ENCODE measurements at regions not wholly inside any gene's neighbourhood (a gene's known extent, or its start where the extent isn't known, plus 50 kb on each side); places are given as distances from the start of the nearest gene placed in this dataset.
"Not testable (repeated sequence)": the region's sequence is repeated elsewhere in the genome, so short reads cannot be mapped to it uniquely, and the experiment has no call there.

- Histone ChIP-seq H3K27me3 (ENCODE audit: control insufficient read depth in 1 of 2, insufficient read depth in 2 of 2, low read length in 2 of 2) (no peaks in the 10 kb centered on the region), H3K36me3 (ENCODE audit: control insufficient read depth in 1 of 2, insufficient read depth in 2 of 2, low read length in 2 of 2) (no peaks in the 10 kb centered on the region), H3K4me1 (ENCODE audit: control insufficient read depth in 1 of 2, insufficient read depth in 2 of 2, low read length in 2 of 2) (no peaks in the 10 kb centered on the region), H3K4me3 (ENCODE audit: low read depth in 1 of 2, low read length in 2 of 2) (no peak overlapping the region), H3K27ac (ENCODE audit: low read depth, low read length) (no peak overlapping the region), H3K9ac (ENCODE audit: low read depth in 1 of 2, low read length in 2 of 2) (no peak overlapping the region), H3K9me3 (ENCODE audit: control insufficient read depth in 1 of 2, low read length in 2 of 2) (peaks cover 0 to 2% of the 10 kb centered on the region in 2 donors)
These were observed 1758.1 kb upstream of the SEL1L start for GRCh38 chr14:83291714-83292113.

GRCh38 chr14:83294941-83295340, 1761.3 kb upstream of the SEL1L start:
- Histone ChIP-seq H3K4me3 (ENCODE audit: low read depth in 1 of 2, low read length in 2 of 2) (no peak overlapping the region), H3K27me3 (ENCODE audit: control insufficient read depth in 1 of 2, insufficient read depth in 2 of 2, low read length in 2 of 2) (no peaks in the 10 kb centered on the region), H3K4me1 (ENCODE audit: control insufficient read depth in 1 of 2, insufficient read depth in 2 of 2, low read length in 2 of 2) (no peaks in the 10 kb centered on the region), H3K36me3 (ENCODE audit: control insufficient read depth in 1 of 2, insufficient read depth in 2 of 2, low read length in 2 of 2) (no peaks in the 10 kb centered on the region), H3K9ac (ENCODE audit: low read depth in 1 of 2, low read length in 2 of 2) (no peak overlapping the region), H3K9me3 (ENCODE audit: control insufficient read depth in 1 of 2, low read length in 2 of 2) (peaks cover 0 to 2% of the 10 kb centered on the region in 2 donors), H3K27ac (ENCODE audit: low read depth, low read length) (no peak overlapping the region)

DNA sequence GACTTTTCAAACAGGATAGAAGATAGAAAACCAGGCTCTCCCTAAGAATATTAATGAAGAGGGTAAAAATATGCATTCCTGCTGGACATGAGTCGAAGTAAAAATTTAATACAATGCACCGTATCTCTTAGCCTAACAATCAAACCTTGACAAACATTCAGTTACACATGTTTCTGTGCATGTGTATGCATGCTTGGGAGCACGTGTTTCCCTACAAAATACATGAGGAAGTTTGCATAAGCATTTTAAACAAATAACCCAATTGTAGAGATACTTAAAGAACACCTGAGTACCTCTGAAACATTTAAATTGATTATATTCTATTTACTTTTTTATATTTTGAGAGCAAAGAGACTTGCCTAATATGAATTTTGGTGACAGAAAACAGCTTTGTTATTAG, 1763.7 kb upstream of the SEL1L start:
- peaks cover 0 to 2% of the 10 kb centered on the region in 2 donors for H3K9me3 ChIP-seq (ENCODE audit: control insufficient read depth in 1 of 2, low read length in 2 of 2)
- H3K36me3 ChIP-seq (ENCODE audit: control insufficient read depth in 1 of 2, insufficient read depth in 2 of 2, low read length in 2 of 2), result no peaks in the 10 kb centered on the region
- no peaks in the 10 kb centered on the region for H3K4me1 ChIP-seq (ENCODE audit: control insufficient read depth in 1 of 2, insufficient read depth in 2 of 2, low read length in 2 of 2)
- no peak overlapping the region for H3K9ac ChIP-seq (ENCODE audit: low read depth in 1 of 2, low read length in 2 of 2)
- no peaks in the 10 kb centered on the region for H3K27me3 ChIP-seq (ENCODE audit: control insufficient read depth in 1 of 2, insufficient read depth in 2 of 2, low read length in 2 of 2)
- no peak overlapping the region for H3K27ac ChIP-seq (ENCODE audit: low read depth, low read length)
- H3K4me3 ChIP-seq (ENCODE audit: low read depth in 1 of 2, low read length in 2 of 2), result no peak overlapping the region

- not testable (repeated sequence) for H3K27me3 ChIP-seq (ENCODE audit: control insufficient read depth in 1 of 2, insufficient read depth in 2 of 2, low read length in 2 of 2); H3K27ac ChIP-seq (ENCODE audit: low read depth, low read length); H3K4me1 ChIP-seq (ENCODE audit: control insufficient read depth in 1 of 2, insufficient read depth in 2 of 2, low read length in 2 of 2); H3K36me3 ChIP-seq (ENCODE audit: control insufficient read depth in 1 of 2, insufficient read depth in 2 of 2, low read length in 2 of 2); H3K4me3 ChIP-seq (ENCODE audit: low read depth in 1 of 2, low read length in 2 of 2); H3K9ac ChIP-seq (ENCODE audit: low read depth in 1 of 2, low read length in 2 of 2); H3K9me3 ChIP-seq (ENCODE audit: control insufficient read depth in 1 of 2, low read length in 2 of 2)
These were observed 1764.4 kb upstream of the SEL1L start for GRCh38 chr14:83298016-83298415.

DNA sequence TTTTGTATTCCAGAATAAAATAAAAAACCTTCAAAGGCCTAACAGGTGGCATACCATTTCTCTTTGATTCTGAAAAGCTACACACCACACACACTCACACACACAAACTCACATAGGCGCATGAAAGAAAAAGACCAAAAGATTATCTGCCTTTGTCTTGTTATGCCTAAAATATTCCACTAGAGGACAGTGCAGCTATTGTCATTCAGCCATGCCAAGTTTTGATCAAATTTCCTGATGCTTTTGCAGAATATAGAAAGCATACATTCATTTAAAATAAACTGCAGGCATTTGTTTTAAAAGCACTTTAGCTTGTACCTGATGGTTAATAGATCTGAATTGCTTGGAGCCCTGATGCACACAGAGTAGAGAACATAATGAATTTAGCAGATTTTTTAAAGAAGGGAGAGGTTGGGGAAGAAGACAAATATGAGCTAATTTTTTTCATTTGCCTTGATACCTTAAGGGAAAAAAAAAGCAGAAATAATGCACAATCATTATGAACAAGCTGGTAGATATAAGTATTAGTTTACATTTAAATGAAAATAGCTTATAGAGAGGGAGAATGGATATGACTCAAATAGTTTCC, 1766.9 kb upstream of the SEL1L start:
- no peak overlapping the region for H3K9ac ChIP-seq (ENCODE audit: low read depth in 1 of 2, low read length in 2 of 2)
- no peak overlapping the region for H3K4me3 ChIP-seq (ENCODE audit: low read depth in 1 of 2, low read length in 2 of 2)
- H3K36me3 ChIP-seq (ENCODE audit: control insufficient read depth in 1 of 2, insufficient read depth in 2 of 2, low read length in 2 of 2), result no peaks in the 10 kb centered on the region
- H3K27ac ChIP-seq (ENCODE audit: low read depth, low read length), result no peak overlapping the region
- H3K27me3 ChIP-seq (ENCODE audit: control insufficient read depth in 1 of 2, insufficient read depth in 2 of 2, low read length in 2 of 2), result no peaks in the 10 kb centered on the region
- H3K4me1 ChIP-seq (ENCODE audit: control insufficient read depth in 1 of 2, insufficient read depth in 2 of 2, low read length in 2 of 2), result no peaks in the 10 kb centered on the region
- peaks cover 0 to 2% of the 10 kb centered on the region in 2 donors for H3K9me3 ChIP-seq (ENCODE audit: control insufficient read depth in 1 of 2, low read length in 2 of 2)

DNA sequence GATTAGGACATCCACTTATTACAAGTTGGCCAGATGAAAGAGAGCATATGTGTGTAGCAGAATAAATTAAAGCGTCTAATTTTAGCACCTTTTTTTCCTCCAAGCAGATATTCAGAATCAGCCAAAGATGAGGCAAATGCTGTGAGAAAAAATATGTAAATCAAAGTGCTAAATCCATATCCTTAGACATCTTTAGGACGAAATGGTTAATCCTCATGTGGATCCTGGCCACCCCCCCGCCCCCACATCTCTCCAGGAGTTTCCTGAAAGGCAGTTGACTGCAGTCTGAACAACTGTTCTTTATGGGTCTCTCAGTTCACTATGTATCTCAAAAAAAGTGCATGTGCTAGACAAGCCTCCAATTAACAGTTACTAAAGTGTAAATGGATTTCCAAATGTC, 1768.1 kb upstream of the SEL1L start:
- Histone ChIP-seq H3K9ac (ENCODE audit: low read depth in 1 of 2, low read length in 2 of 2) (no peak overlapping the region), H3K27ac (ENCODE audit: low read depth, low read length) (no peak overlapping the region), H3K36me3 (ENCODE audit: control insufficient read depth in 1 of 2, insufficient read depth in 2 of 2, low read length in 2 of 2) (no peaks in the 10 kb centered on the region), H3K4me3 (ENCODE audit: low read depth in 1 of 2, low read length in 2 of 2) (no peak overlapping the region), H3K4me1 (ENCODE audit: control insufficient read depth in 1 of 2, insufficient read depth in 2 of 2, low read length in 2 of 2) (no peaks in the 10 kb centered on the region), H3K9me3 (ENCODE audit: control insufficient read depth in 1 of 2, low read length in 2 of 2) (no peaks in the 10 kb centered on the region), H3K27me3 (ENCODE audit: control insufficient read depth in 1 of 2, insufficient read depth in 2 of 2, low read length in 2 of 2) (no peaks in the 10 kb centered on the region)

- H3K27me3 ChIP-seq (ENCODE audit: control insufficient read depth in 1 of 2, insufficient read depth in 2 of 2, low read length in 2 of 2), result no peaks in the 10 kb centered on the region
- H3K36me3 ChIP-seq (ENCODE audit: control insufficient read depth in 1 of 2, insufficient read depth in 2 of 2, low read length in 2 of 2), result no peaks in the 10 kb centered on the region
- no peak overlapping the region for H3K9ac ChIP-seq (ENCODE audit: low read depth in 1 of 2, low read length in 2 of 2)
- peaks cover 6 to 7% of the 10 kb centered on the region in 2 donors for H3K9me3 ChIP-seq (ENCODE audit: control insufficient read depth in 1 of 2, low read length in 2 of 2)
- no peak overlapping the region for H3K4me3 ChIP-seq (ENCODE audit: low read depth in 1 of 2, low read length in 2 of 2)
- no peaks in the 10 kb centered on the region for H3K4me1 ChIP-seq (ENCODE audit: control insufficient read depth in 1 of 2, insufficient read depth in 2 of 2, low read length in 2 of 2)
- no peak overlapping the region for H3K27ac ChIP-seq (ENCODE audit: low read depth, low read length)
These were observed 1775.6 kb upstream of the SEL1L start for GRCh38 chr14:83309211-83309610.

DNA sequence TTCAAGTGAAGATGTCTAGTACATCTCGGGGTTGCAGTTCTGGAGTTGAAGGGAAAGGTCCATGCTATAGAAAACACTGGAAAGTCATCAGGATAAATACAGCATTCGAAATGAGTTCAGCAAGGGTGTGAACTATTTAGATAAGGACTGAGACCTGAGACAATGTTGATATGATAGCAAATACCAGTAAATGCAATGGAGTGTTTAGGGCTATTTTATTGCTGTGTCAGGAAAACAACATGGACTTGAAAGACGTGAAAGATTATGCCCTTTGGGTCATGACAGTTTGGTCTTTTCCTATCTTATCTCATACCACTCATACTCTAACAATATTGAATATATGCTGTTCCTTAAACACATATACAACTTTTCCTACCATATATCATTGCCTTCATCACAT, 1776.2 kb upstream of the SEL1L start:
- no peak overlapping the region for H3K27ac ChIP-seq (ENCODE audit: low read depth, low read length)
- H3K36me3 ChIP-seq (ENCODE audit: control insufficient read depth in 1 of 2, insufficient read depth in 2 of 2, low read length in 2 of 2), result no peaks in the 10 kb centered on the region
- H3K4me1 ChIP-seq (ENCODE audit: control insufficient read depth in 1 of 2, insufficient read depth in 2 of 2, low read length in 2 of 2), result no peaks in the 10 kb centered on the region
- H3K27me3 ChIP-seq (ENCODE audit: control insufficient read depth in 1 of 2, insufficient read depth in 2 of 2, low read length in 2 of 2), result no peaks in the 10 kb centered on the region
- H3K9me3 ChIP-seq (ENCODE audit: control insufficient read depth in 1 of 2, low read length in 2 of 2), result peaks cover 6 to 7% of the 10 kb centered on the region in 2 donors
- H3K4me3 ChIP-seq (ENCODE audit: low read depth in 1 of 2, low read length in 2 of 2), result no peak overlapping the region
- H3K9ac ChIP-seq (ENCODE audit: low read depth in 1 of 2, low read length in 2 of 2), result no peak overlapping the region

- H3K9me3 ChIP-seq (ENCODE audit: control insufficient read depth in 1 of 2, low read length in 2 of 2), result peaks cover 6 to 7% of the 10 kb centered on the region in 2 donors
- no peak overlapping the region for H3K27ac ChIP-seq (ENCODE audit: low read depth, low read length)
- no peaks in the 10 kb centered on the region for H3K4me1 ChIP-seq (ENCODE audit: control insufficient read depth in 1 of 2, insufficient read depth in 2 of 2, low read length in 2 of 2)
- no peaks in the 10 kb centered on the region for H3K27me3 ChIP-seq (ENCODE audit: control insufficient read depth in 1 of 2, insufficient read depth in 2 of 2, low read length in 2 of 2)
- no peak overlapping the region for H3K4me3 ChIP-seq (ENCODE audit: low read depth in 1 of 2, low read length in 2 of 2)
- H3K36me3 ChIP-seq (ENCODE audit: control insufficient read depth in 1 of 2, insufficient read depth in 2 of 2, low read length in 2 of 2), result no peaks in the 10 kb centered on the region
- H3K9ac ChIP-seq (ENCODE audit: low read depth in 1 of 2, low read length in 2 of 2), result no peak overlapping the region
These were observed 1778.9 kb upstream of the SEL1L start for GRCh38 chr14:83312511-83312910.

GRCh38 chr14:83314764-83315163, 1781.1 kb upstream of the SEL1L start:
- H3K27ac ChIP-seq (ENCODE audit: low read depth, low read length), result no peak overlapping the region
- no peaks in the 10 kb centered on the region for H3K9me3 ChIP-seq (ENCODE audit: control insufficient read depth in 1 of 2, low read length in 2 of 2)
- no peaks in the 10 kb centered on the region for H3K27me3 ChIP-seq (ENCODE audit: control insufficient read depth in 1 of 2, insufficient read depth in 2 of 2, low read length in 2 of 2)
- H3K4me3 ChIP-seq (ENCODE audit: low read depth in 1 of 2, low read length in 2 of 2), result no peak overlapping the region
- no peak overlapping the region for H3K9ac ChIP-seq (ENCODE audit: low read depth in 1 of 2, low read length in 2 of 2)
- H3K4me1 ChIP-seq (ENCODE audit: control insufficient read depth in 1 of 2, insufficient read depth in 2 of 2, low read length in 2 of 2), result no peaks in the 10 kb centered on the region
- no peaks in the 10 kb centered on the region for H3K36me3 ChIP-seq (ENCODE audit: control insufficient read depth in 1 of 2, insufficient read depth in 2 of 2, low read length in 2 of 2)

- Histone ChIP-seq H3K27me3 (ENCODE audit: control insufficient read depth in 1 of 2, insufficient read depth in 2 of 2, low read length in 2 of 2) (no peaks in the 10 kb centered on the region), H3K4me3 (ENCODE audit: low read depth in 1 of 2, low read length in 2 of 2) (no peak overlapping the region), H3K27ac (ENCODE audit: low read depth, low read length) (no peak overlapping the region), H3K4me1 (ENCODE audit: control insufficient read depth in 1 of 2, insufficient read depth in 2 of 2, low read length in 2 of 2) (no peaks in the 10 kb centered on the region), H3K9ac (ENCODE audit: low read depth in 1 of 2, low read length in 2 of 2) (no peak overlapping the region), H3K9me3 (ENCODE audit: control insufficient read depth in 1 of 2, low read length in 2 of 2) (peaks cover 0 to 2% of the 10 kb centered on the region in 2 donors), H3K36me3 (ENCODE audit: control insufficient read depth in 1 of 2, insufficient read depth in 2 of 2, low read length in 2 of 2) (no peaks in the 10 kb centered on the region)
These were observed 1782.7 kb upstream of the SEL1L start for GRCh38 chr14:83316356-83316755.
